ENCODE measurements at regions not wholly inside any gene's neighbourhood (a gene's known extent, or its start where the extent isn't known, plus 50 kb on each side); places are given as distances from the start of the nearest gene placed in this dataset.
A peak's percentile ranks its signal among the peaks of the same experiment; 100 is the strongest.

- H3K27me3 ChIP-seq (ENCODE audit: low read depth): peaks cover 19% of the 10 kb centered on the region
- DNase-seq (no peak), ATAC-seq (no peak)
- intact Hi-C loops (cut with DNase I): no loop called here
- TF ChIP-seq CTCF (IDR thresholded peaks at IDR 0.05): no peak
- H3K9me3 ChIP-seq: no peaks in the 10 kb centered on the region
- no peaks in the 10 kb centered on the region for H3K36me3 ChIP-seq
- no peak overlapping the region for H3K27ac ChIP-seq
- no peak overlapping the region for H3K4me3 ChIP-seq
- H3K4me1 ChIP-seq: no peaks in the 10 kb centered on the region
Measured at GRCh38 chr12:3933819-3934192, 60.6 kb upstream of the PARP11 start.

- intact Hi-C loops (cut with DNase I): no loop called here
- ATAC-seq: no peak
- Histone ChIP-seq H3K4me3 (no peak overlapping the region), H3K4me1 (no peaks in the 10 kb centered on the region), H3K27ac (no peak overlapping the region), H3K27me3 (ENCODE audit: low read depth) (peaks cover 19% of the 10 kb centered on the region), H3K9me3 (no peaks in the 10 kb centered on the region), H3K36me3 (no peaks in the 10 kb centered on the region)
- no peak for DNase-seq
- TF ChIP-seq CTCF (IDR thresholded peaks at IDR 0.05): no peak
Measured at GRCh38 chr12:3933074-3933818, 60.0 kb upstream of the PARP11 start.

- intact Hi-C loops (cut with DNase I): no loop called here
- Histone ChIP-seq H3K27me3 (ENCODE audit: low read depth) (peaks cover 19% of the 10 kb centered on the region), H3K4me3 (no peak overlapping the region), H3K9me3 (no peaks in the 10 kb centered on the region), H3K27ac (no peak overlapping the region), H3K4me1 (no peaks in the 10 kb centered on the region), H3K36me3 (no peaks in the 10 kb centered on the region)
- no peak for DNase-seq
- ATAC-seq: no peak
- no peak for TF ChIP-seq CTCF (IDR thresholded peaks at IDR 0.05)
Measured at GRCh38 chr12:3931776-3932175, 58.6 kb upstream of the PARP11 start.

GRCh38 chr12:3931206-3931605 lies 58.0 kb upstream of the PARP11 start:
- no peak for TF ChIP-seq CTCF (IDR thresholded peaks at IDR 0.05)
- intact Hi-C loops (cut with DNase I): no loop called here
- no peaks in the 10 kb centered on the region for H3K36me3 ChIP-seq
- no peak for DNase-seq
- H3K9me3 ChIP-seq: no peaks in the 10 kb centered on the region
- no peak overlapping the region for H3K27ac ChIP-seq
- no peaks in the 10 kb centered on the region for H3K4me1 ChIP-seq
- no peak for ATAC-seq
- H3K4me3 ChIP-seq: no peak overlapping the region
- peaks cover 19% of the 10 kb centered on the region for H3K27me3 ChIP-seq (ENCODE audit: low read depth)

- Histone ChIP-seq H3K27me3 (ENCODE audit: low read depth) (peaks cover 21% of the 10 kb centered on the region), H3K4me3 (no peak overlapping the region), H3K4me1 (no peaks in the 10 kb centered on the region), H3K9me3 (no peaks in the 10 kb centered on the region), H3K27ac (no peak overlapping the region), H3K36me3 (no peaks in the 10 kb centered on the region)
- no peak for TF ChIP-seq CTCF (IDR thresholded peaks at IDR 0.05)
- intact Hi-C loops (cut with DNase I): no loop called here
- DNase-seq (no peak), ATAC-seq (peak in 1 of 2 donors; percentile 11)
Measured at GRCh38 chr12:3929875-3930615, 56.8 kb upstream of the PARP11 start.
